CD4-positive, alpha-beta T cell treated with Interferon alpha-2 for 1 hour (primary cell): ENCODE measurements at regions not wholly inside any gene's neighbourhood (a gene's known extent, or its start where the extent isn't known, plus 50 kb on each side); places are given as distances from the start of the nearest gene placed in this dataset.
"Not testable (repeated sequence)": the region's sequence is repeated elsewhere in the genome, so short reads cannot be mapped to it uniquely, and the experiment has no call there.

ENCODE experiments used
- DNase-seq, 2 donors: peaks; one replicate each; pipeline ENCODE4 v3.0.0-alpha.2; 2020 to 2022

DNA sequence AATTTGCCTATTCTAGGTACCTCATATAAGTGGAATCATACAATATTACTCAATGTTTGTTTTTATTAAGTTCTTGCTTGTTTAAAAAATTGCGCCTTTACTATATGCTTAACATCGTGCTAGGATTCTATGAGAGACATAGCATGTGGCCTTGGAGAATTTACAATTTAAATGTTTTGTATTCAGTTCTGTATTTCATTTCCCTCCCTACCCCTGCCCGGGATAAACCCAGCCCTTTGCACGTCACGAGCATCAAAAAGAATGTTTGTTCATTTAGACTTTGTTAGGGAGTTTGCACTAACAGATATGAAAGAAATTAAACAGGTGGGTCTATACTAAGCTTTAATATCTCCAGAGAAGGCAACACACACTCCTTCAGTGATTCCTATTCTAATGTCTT is 75.7 kb downstream of the C18orf54 start:
- no peak for DNase-seq

DNA sequence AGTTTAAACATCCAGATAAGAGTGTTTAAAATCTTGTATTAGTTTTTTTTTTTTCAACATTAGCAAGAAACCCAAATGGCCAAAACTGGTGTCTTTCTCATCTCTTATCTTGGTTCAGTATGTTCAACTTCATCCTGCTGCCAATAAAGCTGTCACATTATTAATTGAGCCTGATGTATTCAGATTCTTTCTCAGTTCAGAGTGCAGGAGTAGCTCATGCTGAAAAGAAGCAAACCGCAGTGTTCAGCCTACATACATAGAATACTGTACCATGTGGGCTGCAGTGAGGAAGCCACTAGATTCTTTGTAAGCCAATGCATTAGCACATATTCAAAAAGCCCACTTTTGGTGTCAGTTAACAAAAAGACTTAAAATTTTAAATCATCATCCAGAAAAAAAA is 76.2 kb downstream of the C18orf54 start:
- DNase-seq, result no peak

DNA sequence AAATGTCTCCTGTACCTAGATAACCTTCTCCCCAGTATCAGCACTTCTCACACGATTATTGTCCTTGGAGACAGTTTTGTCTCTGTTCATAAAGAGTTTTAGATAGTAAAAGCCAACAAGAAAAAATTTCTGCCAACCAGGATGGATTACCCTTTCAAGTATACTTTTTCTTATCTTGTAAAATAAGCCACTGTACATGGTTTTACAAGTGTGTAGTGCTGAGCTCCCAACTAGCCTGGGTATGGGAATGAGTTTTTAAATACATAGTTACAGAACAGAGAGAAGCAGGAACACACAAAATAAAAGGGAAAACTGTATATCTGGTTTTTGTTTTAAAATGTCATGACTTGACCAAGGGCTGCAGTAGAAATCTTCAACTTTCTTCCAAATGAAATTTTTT is 76.7 kb downstream of the C18orf54 start:
- DNase-seq, result no peak

DNA sequence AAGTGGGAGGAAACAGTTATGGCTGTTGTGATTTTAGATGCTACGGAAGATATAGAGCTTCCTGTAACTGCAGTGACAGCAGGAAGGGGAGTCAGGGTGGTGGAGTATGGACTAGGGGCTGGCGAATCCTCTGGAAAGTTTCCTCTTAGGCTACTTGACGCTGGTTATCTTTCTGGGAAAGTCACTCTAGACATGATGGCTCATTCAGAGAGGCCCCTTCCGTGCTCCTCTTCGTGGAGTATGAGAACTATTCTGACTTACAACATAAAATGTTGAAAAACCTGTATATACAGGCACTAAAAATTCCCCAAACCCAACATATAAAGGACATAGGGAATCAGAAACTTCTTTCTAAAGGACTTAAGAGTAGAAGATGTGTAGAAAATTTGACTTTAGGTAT is 78.8 kb downstream of the C18orf54 start:
- no peak for DNase-seq

DNA sequence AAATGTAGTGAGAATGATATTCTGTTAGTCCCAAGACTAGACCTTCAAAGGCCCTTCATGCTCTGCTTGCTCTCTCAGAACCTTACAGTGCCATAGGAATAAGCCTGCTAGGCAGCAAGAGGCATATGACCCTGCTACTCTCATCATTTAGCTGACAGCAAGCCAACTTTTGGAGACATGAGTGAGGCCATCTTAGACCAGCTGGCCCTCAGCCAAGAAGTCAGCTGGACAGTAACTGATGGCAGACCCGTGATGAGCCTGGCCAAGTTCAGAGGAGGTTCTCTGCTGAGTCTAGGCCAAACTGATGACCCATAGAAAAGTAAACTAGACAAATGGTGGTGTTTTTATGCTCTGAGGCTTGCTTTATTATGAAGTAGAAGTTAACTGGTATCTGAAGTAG is 82.6 kb downstream of the C18orf54 start:
- no peak for DNase-seq

DNA sequence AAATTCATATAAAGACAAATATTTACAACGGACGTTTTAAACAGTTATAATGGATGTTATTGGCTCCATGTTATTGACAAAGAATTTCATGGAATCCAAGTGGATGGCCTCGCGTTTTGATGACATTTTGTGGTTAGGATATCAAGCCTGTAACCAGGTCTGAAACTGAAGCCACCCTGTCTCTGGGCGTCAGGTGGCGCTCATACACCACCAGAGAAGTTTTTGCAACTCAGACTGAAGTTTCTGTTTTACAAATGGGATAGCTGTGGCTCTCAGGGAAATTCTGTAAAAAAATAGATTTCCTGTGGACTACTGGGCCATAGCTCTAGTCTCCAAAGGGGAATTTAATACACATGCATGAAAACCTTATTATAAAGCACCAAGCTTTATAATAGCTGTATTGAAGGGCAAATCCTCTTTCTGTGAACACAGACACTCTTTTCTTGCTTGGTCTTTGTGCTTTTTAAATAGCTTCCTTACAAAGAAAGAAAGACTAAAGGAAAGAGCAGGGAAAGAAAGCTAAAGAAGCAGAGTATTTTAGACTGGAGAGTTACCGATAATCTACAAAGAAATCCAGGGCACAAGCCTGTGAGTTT is 86.7 kb downstream of the C18orf54 start:
- DNase-seq, result peak in 1 of 2 donors; percentile 17

DNA sequence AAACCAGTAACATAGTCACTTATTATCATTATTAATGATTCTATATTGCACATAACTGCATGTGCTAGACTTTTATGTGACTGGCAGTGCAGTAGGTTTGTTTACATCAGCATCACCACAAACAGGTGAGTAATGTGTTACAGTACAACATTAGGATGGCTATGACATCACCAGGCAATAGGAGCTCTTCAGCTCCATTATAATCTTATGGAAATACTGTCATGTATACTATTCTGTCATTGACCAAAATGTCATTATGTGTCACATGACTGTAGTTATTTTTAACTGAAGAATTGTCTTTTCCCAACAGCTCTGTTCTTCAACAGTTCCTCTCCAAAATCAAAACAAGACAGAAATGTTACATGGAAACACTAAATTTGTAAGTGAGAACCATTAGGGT is 96.3 kb downstream of the C18orf54 start:
- no peak for DNase-seq

DNA sequence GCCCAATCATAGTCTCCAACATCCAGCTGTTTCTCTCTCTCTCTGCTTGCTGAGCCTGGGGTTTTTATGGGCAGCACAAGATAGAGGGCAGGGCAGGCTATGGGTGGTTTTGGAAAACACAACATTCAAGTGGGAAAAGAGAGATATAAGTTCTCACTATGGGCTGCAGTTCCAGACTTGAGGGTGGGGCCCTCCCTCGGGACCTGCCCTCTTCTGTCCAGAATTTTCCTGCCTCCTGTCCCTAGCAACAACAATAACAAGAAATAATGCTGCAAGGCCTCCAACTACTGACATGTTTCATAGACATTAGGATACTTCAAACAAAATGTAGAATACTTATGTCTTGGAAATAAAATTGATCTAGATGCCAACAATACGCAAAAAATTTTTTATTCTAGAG is 107.8 kb downstream of the C18orf54 start:
- no peak for DNase-seq

DNA sequence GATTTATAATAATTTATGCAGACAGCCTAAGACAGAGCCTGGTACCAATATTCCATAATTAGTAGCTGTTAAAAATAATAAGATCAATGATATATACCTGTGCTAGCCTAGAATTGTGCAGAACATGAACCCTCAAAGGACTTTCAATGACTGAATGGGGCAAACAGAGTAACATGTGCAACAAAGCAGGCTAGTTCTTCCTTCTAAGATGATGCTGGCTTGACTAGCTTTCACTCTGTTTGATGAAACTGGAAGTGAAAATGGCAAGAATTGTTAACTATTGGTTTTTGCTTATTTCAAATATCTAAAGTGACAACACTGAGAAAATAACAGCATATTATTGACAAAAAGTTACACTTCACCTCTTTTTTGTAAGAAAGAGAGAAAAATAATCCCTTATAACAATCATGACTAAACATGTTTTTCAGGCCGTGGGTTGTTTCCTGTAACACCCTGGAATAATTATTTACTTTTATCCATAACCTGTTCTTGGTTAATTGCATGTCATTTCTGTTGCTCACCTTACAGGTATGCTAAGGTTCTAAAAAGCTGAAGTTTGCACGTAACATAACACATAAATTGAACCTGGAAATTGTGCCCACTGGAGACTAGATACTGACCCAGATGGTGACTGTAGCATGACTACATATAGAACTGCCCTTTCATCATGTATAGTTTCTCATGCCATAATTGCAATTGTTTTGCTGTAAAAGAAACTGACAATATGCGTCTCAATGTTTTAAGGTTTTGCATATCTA is 108.7 kb downstream of the C18orf54 start:
- no peak for DNase-seq

DNA sequence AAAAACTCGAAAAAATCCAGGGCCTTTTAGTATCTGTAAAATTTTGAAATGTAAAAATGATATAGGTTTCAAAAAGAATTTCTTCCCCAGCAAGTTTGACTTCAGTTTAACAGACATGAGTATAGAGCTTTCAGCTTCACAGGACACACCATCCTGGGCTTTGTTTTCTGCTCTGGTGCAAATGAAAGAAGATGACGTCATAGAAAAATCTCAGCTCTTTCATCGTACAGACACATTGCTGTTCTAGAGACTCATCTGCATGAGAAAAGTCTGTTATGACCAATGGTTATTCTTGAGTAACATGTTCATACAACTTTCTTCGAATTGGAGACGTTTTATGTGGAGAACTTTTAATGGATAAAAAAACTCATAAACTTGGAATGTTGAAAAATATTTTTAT is 111.7 kb upstream of the DYNAP start:
- no peak for DNase-seq

DNA sequence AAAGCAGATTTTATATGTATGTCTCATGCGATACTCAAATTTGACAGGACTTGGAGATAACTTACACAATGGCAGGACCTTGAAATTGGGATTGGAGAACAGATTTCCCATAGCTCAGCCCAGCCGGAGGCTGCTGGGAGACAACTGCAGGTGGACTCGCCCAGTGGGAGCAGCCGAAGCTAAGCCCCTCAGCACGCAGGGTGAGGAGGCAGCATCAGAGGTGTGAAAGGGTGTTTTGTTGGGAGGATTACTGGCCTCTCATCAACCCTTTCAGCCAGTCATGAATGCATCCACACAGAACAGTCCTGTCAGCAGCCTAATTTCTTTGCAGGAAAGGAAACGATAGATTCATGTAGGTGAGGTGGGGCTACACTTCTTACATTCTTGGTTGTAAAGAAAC is 110.4 kb upstream of the DYNAP start:
- DNase-seq, result no peak

DNA sequence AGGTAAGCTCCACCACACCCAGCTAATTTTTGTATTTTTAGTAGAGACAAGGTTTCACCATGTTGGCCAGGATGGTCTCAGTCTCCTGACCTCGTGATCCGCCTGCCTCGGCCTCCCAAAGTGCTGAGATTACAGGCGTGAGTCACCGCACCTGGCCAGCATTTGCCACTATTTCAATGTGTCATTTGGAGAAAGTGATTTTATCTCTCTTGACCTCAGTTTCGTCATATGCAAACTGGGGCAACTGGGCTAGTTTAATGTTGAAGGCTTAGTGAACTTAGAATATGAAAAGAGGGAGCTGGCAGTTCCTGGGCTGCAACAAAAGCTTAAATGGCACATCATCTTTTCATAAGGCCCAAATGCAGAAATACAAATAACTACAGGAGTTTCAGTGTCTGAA is 88.6 kb upstream of the DYNAP start:
- DNase-seq, result not testable (repeated sequence)

DNA sequence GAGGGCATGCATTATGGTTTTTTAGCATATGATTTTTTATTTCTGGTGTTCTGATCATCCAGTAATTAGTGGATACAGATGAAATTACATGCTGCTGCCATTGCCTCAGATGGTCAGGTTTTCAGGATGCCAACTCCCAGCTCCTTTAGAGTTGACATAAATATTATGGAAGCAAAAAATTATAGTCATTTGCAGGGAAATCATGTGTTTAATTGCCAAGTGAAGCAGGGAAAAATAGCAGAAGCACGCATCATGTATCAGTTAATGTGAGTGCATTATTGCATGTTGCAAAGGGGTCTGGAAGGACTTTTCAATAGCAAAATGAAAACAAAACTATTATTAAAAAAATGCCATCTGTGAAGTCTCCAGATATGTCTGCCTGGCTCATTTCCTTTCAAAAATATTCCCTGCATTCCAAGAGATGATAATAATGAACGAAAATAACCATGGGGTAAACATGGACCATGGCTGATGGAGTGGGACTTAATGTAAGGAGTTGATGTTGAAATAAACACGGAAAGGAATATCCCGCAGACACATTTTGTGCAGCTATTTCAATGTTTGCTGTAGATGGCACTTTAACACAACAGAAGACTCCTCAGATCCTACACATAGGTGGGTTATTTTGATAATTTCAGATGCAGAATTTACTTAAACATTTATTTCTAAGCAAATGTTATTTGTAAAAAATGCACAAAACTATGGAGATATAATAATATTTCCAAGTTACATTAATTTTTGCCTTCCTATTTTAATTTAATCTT is 87.7 kb upstream of the DYNAP start:
- no peak for DNase-seq

DNA sequence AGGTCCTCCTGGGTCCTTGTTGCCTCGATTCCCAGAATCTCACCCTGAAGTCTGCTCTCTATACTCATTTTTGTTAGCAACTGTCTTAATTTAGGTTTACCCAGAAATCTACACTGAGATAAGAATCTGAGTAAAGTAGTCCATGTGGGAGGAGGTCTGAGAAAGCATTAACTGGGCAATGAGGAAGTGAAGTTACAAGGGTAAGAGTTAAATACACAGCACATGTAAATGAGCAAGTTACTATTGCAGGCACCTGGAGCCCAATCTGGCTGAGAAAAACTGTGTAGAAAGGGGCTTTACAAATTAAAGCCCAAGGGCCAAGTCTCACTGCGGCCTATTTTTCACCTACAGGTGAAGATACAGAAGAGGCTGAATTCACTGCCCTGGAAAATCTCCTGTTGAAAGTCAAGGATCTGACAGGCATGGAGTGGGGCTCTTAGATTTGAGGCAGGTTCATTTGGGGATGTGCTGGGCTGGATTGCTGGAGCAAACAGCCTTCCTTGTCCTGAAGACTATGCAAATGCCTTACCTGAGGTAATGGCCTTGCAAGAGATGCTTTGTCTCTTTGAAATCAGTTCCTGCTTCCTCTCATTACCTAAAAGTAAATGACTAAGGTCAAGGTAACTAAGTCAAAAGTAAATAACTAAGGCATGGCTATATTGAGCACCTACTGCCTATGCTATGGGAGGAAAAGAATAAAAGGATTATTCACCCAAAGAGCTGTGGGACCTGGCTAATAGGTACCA is 84.4 kb upstream of the DYNAP start:
- DNase-seq, result no peak

DNA sequence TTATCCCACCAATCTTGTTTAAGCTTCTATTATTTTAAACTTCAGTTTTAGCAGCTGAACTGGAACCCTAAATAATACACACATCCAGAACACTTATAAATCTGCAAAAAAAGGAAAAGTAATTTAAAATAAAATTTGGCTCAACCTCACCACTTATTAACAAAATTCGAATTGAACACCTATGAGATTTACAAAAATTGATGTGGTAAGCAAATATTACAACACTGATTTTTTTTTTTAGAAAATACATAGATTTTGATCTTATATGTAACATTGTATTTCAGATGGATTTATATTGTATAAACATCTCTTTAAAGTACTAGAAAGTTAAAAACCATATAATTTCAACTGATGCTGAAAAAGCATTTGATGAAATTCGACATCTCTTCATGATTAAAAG is 81.3 kb upstream of the DYNAP start:
- no peak for DNase-seq

DNA sequence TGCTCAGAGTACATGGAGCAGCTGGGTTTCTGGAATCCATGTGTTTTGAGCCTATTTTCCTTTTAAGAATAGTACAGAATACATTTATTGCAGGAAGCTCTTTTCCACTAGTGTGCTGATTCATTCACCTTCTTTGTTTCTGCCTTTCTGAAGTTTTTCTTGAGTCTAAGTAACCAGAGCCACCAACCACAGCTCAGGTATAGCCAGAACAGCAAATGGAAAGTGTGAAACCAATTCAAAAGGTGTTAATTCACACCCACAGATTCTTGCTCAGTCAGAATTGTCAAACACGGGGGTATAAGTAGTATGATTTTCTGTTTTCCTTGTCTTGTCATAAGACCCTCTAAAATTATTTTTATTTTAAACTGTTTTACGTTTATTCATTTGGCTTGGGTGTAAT is 75.9 kb upstream of the DYNAP start:
- no peak for DNase-seq

DNA sequence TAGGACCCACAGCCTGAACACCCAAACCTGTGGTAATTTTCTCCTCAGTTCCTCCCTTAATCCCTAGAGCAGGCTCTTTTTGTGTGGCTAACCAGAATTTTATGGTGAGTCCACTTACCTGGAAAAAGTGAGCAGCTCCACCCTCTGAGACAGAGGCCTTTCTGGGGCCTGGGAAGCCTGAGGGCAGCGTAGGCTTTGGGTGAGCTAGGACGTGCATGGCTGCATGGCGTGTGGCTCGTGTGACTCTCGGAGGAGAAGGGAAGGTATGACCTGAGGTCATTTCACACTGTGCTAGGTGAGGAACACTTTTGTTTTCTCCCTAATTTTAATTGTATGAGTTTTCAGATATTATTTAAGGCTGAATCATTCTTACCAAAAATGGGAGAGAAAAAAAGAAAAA is 73.5 kb upstream of the DYNAP start:
- DNase-seq, result no peak

DNA sequence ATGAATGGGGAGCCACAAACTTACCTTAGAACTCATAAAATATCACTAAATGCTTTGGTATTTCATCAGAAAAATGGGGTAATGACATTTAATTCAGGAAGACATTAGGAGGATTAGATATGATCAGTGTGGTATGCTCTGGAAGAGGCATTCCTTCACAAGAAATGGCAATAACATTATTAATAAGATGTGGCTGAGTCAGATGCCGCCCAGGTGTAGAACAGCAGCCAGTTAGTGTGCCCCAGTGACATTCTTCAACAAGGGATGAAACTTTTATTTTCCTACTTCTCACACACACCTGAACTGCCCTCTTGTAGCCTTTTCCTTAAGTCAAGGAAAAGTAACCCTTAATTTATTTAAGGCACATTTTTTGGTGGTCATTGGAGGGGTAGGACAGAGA is 69.2 kb upstream of the DYNAP start:
- no peak for DNase-seq

DNA sequence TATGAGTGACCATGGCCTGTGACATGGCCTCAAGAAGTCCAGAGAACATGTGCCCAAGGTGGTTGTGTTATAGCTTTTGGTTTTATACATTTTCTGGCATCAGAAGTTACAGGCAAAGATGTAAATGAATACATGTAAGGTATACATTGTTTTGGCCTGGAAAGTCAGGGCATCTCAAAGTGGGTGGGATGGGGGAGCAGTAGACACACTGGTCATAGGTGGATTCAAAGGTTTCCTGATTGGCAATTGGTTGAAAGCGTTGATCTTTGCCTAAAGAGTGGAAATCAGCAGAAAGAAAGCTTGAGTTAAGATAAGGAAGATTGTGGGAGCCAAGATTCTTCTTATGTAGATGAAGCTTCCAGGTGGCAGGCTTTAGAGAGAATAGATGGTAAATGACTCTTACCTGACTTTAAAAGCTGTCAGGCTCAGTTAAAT is 62.1 kb upstream of the DYNAP start:
- DNase-seq, result no peak

DNA sequence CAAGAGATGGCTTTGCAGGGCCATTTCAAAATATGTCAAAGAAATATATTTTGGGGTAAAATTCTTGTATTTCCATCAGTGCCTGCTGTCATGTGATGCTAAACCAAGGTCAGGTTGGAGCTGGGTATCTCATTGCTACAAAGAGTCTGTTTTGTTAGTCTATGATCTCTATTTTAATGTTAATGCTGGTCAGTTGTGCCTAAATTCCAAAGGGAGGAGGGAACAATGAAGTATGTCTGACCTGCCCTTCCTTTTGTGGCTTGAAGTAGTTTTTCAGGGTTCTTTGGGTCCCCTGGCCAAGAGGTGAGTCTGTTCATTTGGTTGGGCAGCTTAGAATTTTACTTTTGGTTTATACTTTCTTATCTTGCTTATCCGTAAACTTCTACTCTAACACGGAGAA is 61.6 kb upstream of the DYNAP start:
- no peak for DNase-seq

DNA sequence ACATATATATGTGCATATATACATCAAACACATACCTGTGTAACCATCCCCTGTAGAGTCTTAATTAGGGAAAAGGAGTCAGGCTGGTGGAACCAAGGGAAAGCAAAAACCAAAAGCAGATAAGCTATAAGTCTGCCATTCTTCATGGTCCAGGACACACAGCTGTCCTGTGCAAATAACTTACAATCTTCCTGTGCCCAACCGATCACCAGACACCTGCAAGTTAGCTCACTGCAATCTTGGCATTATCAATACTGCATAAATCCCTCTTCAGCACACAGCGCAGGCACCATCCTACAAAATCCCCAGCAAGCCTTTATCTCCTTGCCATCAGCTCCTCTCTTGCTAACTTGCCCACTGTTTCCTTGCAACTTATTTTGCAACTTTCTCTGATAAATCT is 60.8 kb upstream of the DYNAP start:
- DNase-seq, result no peak

DNA sequence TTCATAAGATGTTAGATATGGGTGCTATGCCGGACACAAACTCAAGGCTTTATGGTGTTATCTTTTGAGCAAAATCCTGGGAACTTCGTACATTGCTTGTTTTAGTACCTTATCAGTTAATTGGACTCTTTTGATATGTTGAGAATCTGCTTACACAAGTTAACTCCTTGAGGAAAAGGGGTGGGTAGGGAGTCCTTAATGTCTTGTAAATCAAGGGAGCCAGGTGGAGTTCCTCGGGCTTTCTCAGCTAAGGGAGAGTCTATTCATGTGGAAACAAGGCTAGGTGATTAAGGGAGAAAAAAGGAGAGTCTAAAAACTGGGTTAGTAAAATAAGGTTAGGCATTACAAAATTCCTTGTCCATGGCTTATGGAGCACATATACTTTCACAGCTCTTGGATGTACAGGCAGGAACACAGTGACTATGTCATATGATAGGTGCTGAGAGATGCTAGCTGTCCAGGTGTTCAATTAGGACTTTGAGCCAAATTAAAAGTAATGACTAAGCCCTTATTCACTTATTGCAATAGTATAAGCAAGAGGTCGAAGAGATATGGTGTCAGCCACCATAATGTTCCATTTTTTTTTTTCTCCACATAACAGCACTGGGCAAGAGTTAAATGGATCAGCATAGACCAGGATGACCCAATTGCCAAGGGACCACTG is 59.5 kb upstream of the DYNAP start:
- no peak for DNase-seq

DNA sequence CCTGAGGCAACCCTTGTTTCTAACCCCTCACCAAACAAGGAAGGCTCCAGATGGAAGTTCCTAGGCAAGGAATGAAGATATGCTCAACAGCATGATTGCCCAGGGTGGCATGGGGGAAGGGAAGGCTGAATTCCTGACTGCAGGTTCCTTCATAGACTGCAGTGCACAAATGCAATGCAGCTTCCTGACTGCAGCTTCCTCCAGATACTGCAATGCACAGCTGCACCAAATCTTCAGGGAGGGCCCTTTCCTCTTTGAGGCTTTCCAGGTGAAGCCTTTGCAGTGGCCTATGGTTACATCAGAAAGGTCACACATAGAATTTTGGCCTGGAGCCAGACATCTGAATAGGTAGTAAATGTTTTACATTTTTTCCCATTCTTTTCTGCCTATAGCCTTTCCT is 58.8 kb upstream of the DYNAP start:
- no peak for DNase-seq
